Smooth muscle cell (in vitro differentiated cells): ENCODE measurements at regions not wholly inside any gene's neighbourhood (a gene's known extent, or its start where the extent isn't known, plus 50 kb on each side); places are given as distances from the start of the nearest gene placed in this dataset.

ENCODE experiments used
- DNase-seq: peaks from one replicate; lab custom pipeline; 2025; ENCODE audit not compliant: unreplicated experiment; lab: John Stamatoyannopoulos, UW
- H2AFZ ChIP-seq: fragments of 200-600 bp; sonication (generic); 2 replicates; pipeline ENCODE4 v1.6.0; 2016; ENCODE audit warnings: antibody characterized with exemption, low read depth, mild to moderate bottlenecking
- H3F3A ChIP-seq: fragments of 200-600 bp; sonication (generic); 2 replicates; pipeline ENCODE4 v1.6.0; 2017; ENCODE audit warnings: antibody characterized with exemption, low read depth
- H3K27ac ChIP-seq: fragments of 200-600 bp; sonication (generic); 2 replicates; pipeline ENCODE4 v1.5.1; 2016; ENCODE audit warnings: low read depth, mild to moderate bottlenecking
- H3K27me3 ChIP-seq: fragments of 200-600 bp; sonication (generic); 2 replicates; pipeline ENCODE4 v1.6.1; 2016; ENCODE audit warnings: low read depth, mild to moderate bottlenecking
- H3K36me3 ChIP-seq: fragments of 200-600 bp; sonication (generic); 2 replicates; pipeline ENCODE4 v1.5.1; 2016; ENCODE audit warnings: low read depth
- H3K4me1 ChIP-seq: fragments of 200-600 bp; sonication (generic); 2 replicates; pipeline ENCODE4 v1.5.1; 2016; ENCODE audit warnings: low read depth
- H3K4me2 ChIP-seq: fragments of 200-600 bp; sonication (generic); 2 replicates; pipeline ENCODE4 v1.6.0; 2016; ENCODE audit warnings: mild to moderate bottlenecking
- H3K4me3 ChIP-seq: fragments of 200-600 bp; sonication (generic); 2 replicates; pipeline ENCODE4 v1.5.1; 2016; ENCODE audit warnings: mild to moderate bottlenecking
- H3K79me2 ChIP-seq: fragments of 200-600 bp; sonication (generic); 2 replicates; pipeline ENCODE4 v1.6.0; 2016; ENCODE audit warnings: low read depth, mild to moderate bottlenecking
- H3K9ac ChIP-seq: fragments of 200-600 bp; sonication (generic); 2 replicates; pipeline ENCODE4 v1.6.0; 2016; ENCODE audit warnings: low read depth
- H3K9me3 ChIP-seq: fragments of 200-600 bp; sonication (generic); replicated peaks from 2 replicates; pipeline ENCODE4 v1.5.1; 2016; ENCODE audit warnings: low read depth
- H4K20me1 ChIP-seq: fragments of 200-600 bp; sonication (generic); 2 replicates; pipeline ENCODE4 v1.6.0; 2016; ENCODE audit warnings: low read depth
- CTCF ChIP-seq: fragments of 200-600 bp; sonication (generic); IDR thresholded peaks from 2 replicates; pipeline ENCODE4 v1.5.1; 2017; ENCODE audit warnings: borderline replicate concordance, mild to moderate bottlenecking, antibody characterized with exemption; ENCODE audit not compliant: insufficient read depth, poor library complexity, severe bottlenecking
- WGBS: methylation state at CpG from one replicate; pipeline ENCODE4 v1.1.7; 2016; ENCODE audit warnings: low lambda C conversion rate; 5-methylcytosine and 5-hydroxymethylcytosine counted together

GRCh38 chr3:135454890-135455289 lies 510.6 kb upstream of the PPP2R3A start:
- no peak overlapping the region for H3K4me3 ChIP-seq
- H3K79me2 ChIP-seq, result no peaks in the 10 kb centered on the region
- H3K27ac ChIP-seq, result no peak overlapping the region
- no peak overlapping the region for H3K4me2 ChIP-seq
- DNase-seq, result no peak
- H4K20me1 ChIP-seq, result no peaks in the 10 kb centered on the region
- no peaks in the 10 kb centered on the region for H3K36me3 ChIP-seq
- 95% methylated on average over 4 of the region's 4 CpGs for WGBS
- H2AFZ ChIP-seq, result no peak overlapping the region
- H3K9me3 ChIP-seq, result no peaks in the 10 kb centered on the region
- no peaks in the 10 kb centered on the region for H3K27me3 ChIP-seq
- H3K4me1 ChIP-seq, result no peaks in the 10 kb centered on the region
- H3F3A ChIP-seq, result no peaks in the 10 kb centered on the region
- no peak for TF ChIP-seq CTCF
- no peak overlapping the region for H3K9ac ChIP-seq

DNA sequence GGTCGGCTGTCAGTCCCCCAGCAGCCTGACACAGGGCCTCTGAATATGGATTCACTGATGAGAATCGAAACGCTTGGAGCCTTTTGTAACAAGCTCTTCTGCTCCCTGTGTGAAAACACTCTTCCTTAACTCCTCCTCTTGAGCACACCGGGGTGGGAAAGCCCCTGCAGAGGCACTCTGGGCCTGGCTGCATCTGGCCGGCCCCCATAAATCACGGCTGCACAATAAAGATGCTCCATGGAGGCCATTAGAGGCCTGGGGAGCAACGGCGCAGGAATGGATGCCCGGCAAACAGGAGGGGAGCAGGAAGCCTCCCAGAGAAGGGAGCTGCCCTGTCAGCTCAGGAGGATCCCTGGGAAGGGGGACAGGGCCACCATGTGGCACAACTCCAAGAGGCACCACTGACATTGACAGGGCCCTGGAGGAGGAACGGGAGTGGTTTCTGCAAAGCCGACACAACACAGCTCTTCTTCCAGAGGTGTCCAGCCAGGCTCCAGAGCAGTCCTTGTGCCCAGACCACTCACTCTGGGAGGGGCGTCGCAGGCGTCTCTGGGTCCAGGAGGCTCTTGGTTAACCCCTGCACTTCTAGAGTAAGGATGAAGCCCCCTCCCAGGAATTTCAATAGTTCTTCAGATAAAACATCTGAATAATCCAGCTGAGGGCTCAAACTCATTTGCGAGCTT lies 509.3 kb upstream of the PPP2R3A start:
- Histone ChIP-seq H3K9me3 (no peaks in the 10 kb centered on the region), H3F3A (no peaks in the 10 kb centered on the region), H3K9ac (no peak overlapping the region), H3K4me2 (no peak overlapping the region), H3K4me1 (no peaks in the 10 kb centered on the region), H4K20me1 (no peaks in the 10 kb centered on the region), H3K4me3 (no peak overlapping the region), H3K27ac (no peak overlapping the region), H3K27me3 (no peaks in the 10 kb centered on the region), H3K36me3 (no peaks in the 10 kb centered on the region), H3K79me2 (no peaks in the 10 kb centered on the region), H2AFZ (peak overlapping the region; percentile 77)
- no peak for TF ChIP-seq CTCF
- WGBS, result 36% methylated on average over 15 of the region's 15 CpGs
- no peak for DNase-seq

GRCh38 chr3:135458541-135459322 lies 506.8 kb upstream of the PPP2R3A start:
- TF ChIP-seq CTCF, result no peak
- Histone ChIP-seq H3K4me2 (no peak overlapping the region), H4K20me1 (no peaks in the 10 kb centered on the region), H3F3A (no peaks in the 10 kb centered on the region), H3K36me3 (no peaks in the 10 kb centered on the region), H3K79me2 (no peaks in the 10 kb centered on the region), H3K4me3 (no peak overlapping the region), H3K9ac (no peak overlapping the region), H2AFZ (no peak overlapping the region), H3K27ac (no peak overlapping the region), H3K27me3 (no peaks in the 10 kb centered on the region), H3K4me1 (no peaks in the 10 kb centered on the region), H3K9me3 (no peaks in the 10 kb centered on the region)
- DNase-seq, result no peak
- WGBS, result 83% methylated on average over 10 of the region's 10 CpGs

- WGBS, result 100% methylated on average over 1 of the region's 1 CpG
- Histone ChIP-seq H3K36me3 (no peaks in the 10 kb centered on the region), H3K79me2 (no peaks in the 10 kb centered on the region), H3F3A (no peaks in the 10 kb centered on the region), H3K4me3 (no peak overlapping the region), H3K9me3 (no peaks in the 10 kb centered on the region), H4K20me1 (no peaks in the 10 kb centered on the region), H2AFZ (no peak overlapping the region), H3K27ac (no peak overlapping the region), H3K4me1 (no peaks in the 10 kb centered on the region), H3K27me3 (no peaks in the 10 kb centered on the region), H3K9ac (no peak overlapping the region), H3K4me2 (no peak overlapping the region)
- no peak for DNase-seq
- TF ChIP-seq CTCF, result no peak
Measured at GRCh38 chr3:135460273-135460672, 505.3 kb upstream of the PPP2R3A start.
